CD4-positive, alpha-beta T cell (primary cell): ENCODE measurements at regions not wholly inside any gene's neighbourhood (a gene's known extent, or its start where the extent isn't known, plus 50 kb on each side); places are given as distances from the start of the nearest gene placed in this dataset.

Source experiments
- ATAC-seq: fragments of 200-7000 bp; cut with Tn5 transposase; one replicate; pipeline ENCODE4 v1.10.0; 2022; ENCODE audit warnings: mild to moderate bottlenecking; ENCODE audit not compliant: poor library complexity
- CTCF ChIA-PET: fragments of 350-600 bp; sonication (Branson Sonifier 250); formaldehyde crosslinking; loops from one replicate; lab custom pipeline; 2021; ENCODE audit warnings: antibody characterized with exemption, inconsistent platforms; lab: Charles Lee
- POLR2A ChIA-PET: fragments of 350-600 bp; sonication (Branson Sonifier 250); formaldehyde crosslinking; loops from one replicate; lab custom pipeline; 2021; ENCODE audit warnings: antibody characterized with exemption, inconsistent platforms; lab: Charles Lee
- DNase-seq, 14 experiments: peaks; one replicate each; pipeline ENCODE4 v3.0.0-alpha.2; 2013 to 2020; ENCODE audit warnings: mixed read lengths in 2 of 14
- H3K27ac ChIP-seq, 2 donors: one replicate each; pipeline versions ENCODE4 v1.5.1 to v1.7.0; 2013; ENCODE audit warnings: low read length in 2 of 2, low read depth in 1 of 2, mild to moderate bottlenecking in 1 of 2
- H3K27me3 ChIP-seq, 2 experiments: 1 replicate in 1 of 2; 2 replicates in 1 of 2; pipeline versions ENCODE4 v1.6.1 to v1.7.0; 2013; ENCODE audit warnings: low read length in 2 of 2, control low read depth in 1 of 2, mild to moderate bottlenecking in 1 of 2, moderate library complexity in 1 of 2; ENCODE audit not compliant: insufficient read depth in 2 of 2, control insufficient read depth in 1 of 2
- H3K36me3 ChIP-seq: one replicate; pipeline ENCODE4 v1.6.1; 2013; ENCODE audit warnings: low read length, control low read depth; ENCODE audit not compliant: insufficient read depth
- H3K4me1 ChIP-seq: one replicate; pipeline ENCODE4 v1.6.1; 2013; ENCODE audit warnings: low read length, control low read depth; ENCODE audit not compliant: insufficient read depth
- H3K4me3 ChIP-seq: one replicate; pipeline ENCODE4 v1.5.1; 2013; ENCODE audit warnings: mild to moderate bottlenecking, low read length, moderate library complexity
- H3K9me3 ChIP-seq, 2 experiments: 1 replicate in 1 of 2; 2 replicates in 1 of 2; pipeline versions ENCODE4 v1.6.1 to v1.7.0; 2013; ENCODE audit warnings: low read length in 2 of 2, mild to moderate bottlenecking in 2 of 2, control low read depth in 1 of 2, moderate library complexity in 1 of 2; ENCODE audit not compliant: control insufficient read depth in 1 of 2, insufficient read depth in 1 of 2
- H3K27ac Mint-ChIP-seq: one replicate; pipeline ENCODE4 v1.8.0; 2020; ENCODE audit warnings: mixed read lengths
- H3K27me3 Mint-ChIP-seq: one replicate; pipeline ENCODE4 v1.8.0; 2021; ENCODE audit warnings: mixed read lengths
- H3K36me3 Mint-ChIP-seq: one replicate; pipeline ENCODE4 v1.8.0; 2021; ENCODE audit warnings: low read depth, mixed read lengths
- H3K4me1 Mint-ChIP-seq: one replicate; pipeline ENCODE4 v1.8.0; 2021; ENCODE audit warnings: low read depth, mixed read lengths
- H3K4me3 Mint-ChIP-seq: one replicate; pipeline ENCODE4 v1.8.0; 2020; ENCODE audit warnings: mild to moderate bottlenecking, mixed read lengths
- H3K9me3 Mint-ChIP-seq: one replicate; pipeline ENCODE4 v1.8.0; 2020; ENCODE audit warnings: mixed read lengths
- intact Hi-C, 2 experiments: fragments of 100-400 bp; cut with DNase I in 1 of 2; cut with micrococcal nuclease in 1 of 2; formaldehyde crosslinking; loops; one replicate each; pipeline versions ENCODE4 v1.15.1 to v1.9.0; 2023 to 2025; cut with DNase I, micrococcal nuclease
- TF ChIP-seq, protein P1 (sequence below): fragments of 200-600 bp; IDR thresholded peaks from one replicate; pipeline ENCODE4 v1.8.0; 2022; ENCODE audit warnings: antibody characterized with exemption, mild to moderate bottlenecking

DNA sequence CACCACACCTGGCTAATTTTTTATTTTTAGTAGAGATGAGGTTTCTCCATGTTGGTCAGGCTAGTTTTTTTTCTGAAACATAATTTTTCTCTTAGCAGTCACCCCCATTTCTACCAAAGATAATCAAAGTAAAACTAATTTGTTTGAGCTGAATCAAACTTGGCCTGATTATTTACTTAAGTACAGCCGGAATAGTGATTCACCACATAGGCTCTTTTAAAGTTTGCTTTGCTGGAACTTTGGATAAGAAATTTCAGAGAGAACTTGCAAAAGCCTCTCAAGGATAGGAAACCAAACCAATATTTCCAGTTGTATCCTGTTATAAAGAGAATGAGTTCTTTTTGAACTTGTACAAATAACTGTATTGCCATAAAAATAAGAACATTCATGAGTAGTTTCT, 105.0 kb upstream of the SYNCRIP start:
- Mint-ChIP-seq H3K27ac (no peak overlapping the region), H3K4me3 (no peak overlapping the region), H3K4me1 (no peaks in the 10 kb centered on the region), H3K9me3 (no peaks in the 10 kb centered on the region), H3K36me3 (no peaks in the 10 kb centered on the region), H3K27me3 (peaks cover 9% of the 10 kb centered on the region)
- DNase-seq (no peak), ATAC-seq (no peak)
- ChIA-PET POLR2A (no interaction called here), CTCF (no interaction called here)
- Histone ChIP-seq H3K9me3 (no peaks in the 10 kb centered on the region), H3K4me3 (no peak overlapping the region), H3K27ac (no peak overlapping the region), H3K36me3 (no peaks in the 10 kb centered on the region), H3K4me1 (no peaks in the 10 kb centered on the region), H3K27me3 (peaks cover 4 to 10% of the 10 kb centered on the region in 2 experiments)
- intact Hi-C loops: no loop called here
- TF ChIP-seq, protein P1, sequence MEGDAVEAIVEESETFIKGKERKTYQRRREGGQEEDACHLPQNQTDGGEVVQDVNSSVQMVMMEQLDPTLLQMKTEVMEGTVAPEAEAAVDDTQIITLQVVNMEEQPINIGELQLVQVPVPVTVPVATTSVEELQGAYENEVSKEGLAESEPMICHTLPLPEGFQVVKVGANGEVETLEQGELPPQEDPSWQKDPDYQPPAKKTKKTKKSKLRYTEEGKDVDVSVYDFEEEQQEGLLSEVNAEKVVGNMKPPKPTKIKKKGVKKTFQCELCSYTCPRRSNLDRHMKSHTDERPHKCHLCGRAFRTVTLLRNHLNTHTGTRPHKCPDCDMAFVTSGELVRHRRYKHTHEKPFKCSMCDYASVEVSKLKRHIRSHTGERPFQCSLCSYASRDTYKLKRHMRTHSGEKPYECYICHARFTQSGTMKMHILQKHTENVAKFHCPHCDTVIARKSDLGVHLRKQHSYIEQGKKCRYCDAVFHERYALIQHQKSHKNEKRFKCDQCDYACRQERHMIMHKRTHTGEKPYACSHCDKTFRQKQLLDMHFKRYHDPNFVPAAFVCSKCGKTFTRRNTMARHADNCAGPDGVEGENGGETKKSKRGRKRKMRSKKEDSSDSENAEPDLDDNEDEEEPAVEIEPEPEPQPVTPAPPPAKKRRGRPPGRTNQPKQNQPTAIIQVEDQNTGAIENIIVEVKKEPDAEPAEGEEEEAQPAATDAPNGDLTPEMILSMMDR: no peak

DNA sequence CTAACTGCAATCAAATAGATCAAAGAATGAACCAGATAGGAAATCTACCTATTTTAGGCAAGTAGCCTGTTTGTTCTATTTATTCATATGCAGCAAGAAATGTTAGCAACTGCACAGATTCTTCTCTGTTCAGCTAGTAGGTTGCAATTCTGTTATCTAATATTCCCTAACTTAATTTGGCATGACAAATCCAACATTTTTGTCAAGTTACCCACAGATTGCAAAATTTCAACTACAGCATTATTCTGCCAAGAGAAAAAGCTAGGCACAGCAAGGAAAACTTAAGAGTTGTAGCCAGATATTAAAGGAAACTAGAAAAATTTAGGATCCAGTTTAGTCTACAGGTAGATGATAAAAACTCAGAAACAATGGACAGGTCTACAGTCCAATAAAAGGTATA, 104.4 kb upstream of the SYNCRIP start:
- no peak for ATAC-seq
- H3K9me3 ChIP-seq: no peaks in the 10 kb centered on the region
- no peak overlapping the region for H3K4me3 Mint-ChIP-seq
- H3K4me3 ChIP-seq: no peak overlapping the region
- H3K4me1 Mint-ChIP-seq: no peaks in the 10 kb centered on the region
- no peak overlapping the region for H3K27ac Mint-ChIP-seq
- H3K27ac ChIP-seq: no peak overlapping the region
- ChIA-PET POLR2A (interaction anchor here (0.5 kb wide), 1 partner anchor 75 kb away, joined by 3 read pairs; no protein-coding TSS in a partner anchor), CTCF (no interaction called here)
- H3K27me3 Mint-ChIP-seq: peaks cover 13% of the 10 kb centered on the region
- H3K4me1 ChIP-seq: no peaks in the 10 kb centered on the region
- peaks cover 4 to 9% of the 10 kb centered on the region in 2 experiments for H3K27me3 ChIP-seq
- H3K36me3 ChIP-seq: no peaks in the 10 kb centered on the region
- no peak for DNase-seq
- intact Hi-C loops: no loop called here
- TF ChIP-seq, protein P1: no peak
- H3K36me3 Mint-ChIP-seq: no peaks in the 10 kb centered on the region
- no peaks in the 10 kb centered on the region for H3K9me3 Mint-ChIP-seq

DNA sequence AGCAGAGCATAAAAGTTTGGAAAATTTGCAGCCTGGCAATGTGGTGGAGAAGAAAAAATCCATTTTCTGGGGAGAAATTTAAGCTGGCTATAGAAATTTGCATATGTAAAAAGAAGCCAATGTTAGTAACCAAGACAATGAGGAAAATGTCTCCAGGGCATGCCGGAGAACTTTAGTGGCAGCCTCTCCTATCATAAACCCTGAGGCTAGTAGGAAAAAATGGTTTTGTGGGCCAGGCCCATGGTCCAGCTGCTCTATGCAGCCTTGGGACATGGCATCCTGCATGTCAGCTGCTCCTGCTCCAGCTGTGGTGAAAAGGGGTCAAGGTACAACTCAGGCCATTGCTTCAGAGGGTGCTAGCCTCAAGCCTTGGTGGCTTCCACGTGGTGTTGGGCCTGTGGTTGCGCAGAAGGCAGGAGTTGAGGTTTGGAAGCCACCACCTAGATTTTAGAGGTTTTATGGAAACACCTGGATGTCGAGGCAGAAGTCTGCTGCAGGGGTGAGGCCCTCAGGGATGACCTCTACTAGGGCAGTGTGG, 101.8 kb upstream of the SYNCRIP start:
- Mint-ChIP-seq H3K4me1 (no peaks in the 10 kb centered on the region), H3K36me3 (no peaks in the 10 kb centered on the region), H3K27ac (no peak overlapping the region), H3K27me3 (peaks cover 9% of the 10 kb centered on the region), H3K4me3 (no peak overlapping the region), H3K9me3 (no peaks in the 10 kb centered on the region)
- no peak overlapping the region for H3K27ac ChIP-seq
- POLR2A ChIA-PET: no interaction called here
- no peaks in the 10 kb centered on the region for H3K36me3 ChIP-seq
- intact Hi-C loops: no loop called here
- H3K27me3 ChIP-seq: peaks cover 0 to 7% of the 10 kb centered on the region in 2 experiments
- CTCF ChIA-PET: no interaction called here
- H3K9me3 ChIP-seq: no peaks in the 10 kb centered on the region
- H3K4me3 ChIP-seq: no peak overlapping the region
- no peak for ATAC-seq
- no peaks in the 10 kb centered on the region for H3K4me1 ChIP-seq
- TF ChIP-seq, protein P1: no peak
- DNase-seq: no peak
